GM12878 (cell line): ENCODE measurements at regions not wholly inside any gene's neighbourhood (a gene's known extent, or its start where the extent isn't known, plus 50 kb on each side); places are given as distances from the start of the nearest gene placed in this dataset.

ENCODE experiments used
- ATAC-seq: fragments of 200-7000 bp; cut with Tn5 transposase; 3 replicates; pipeline ENCODE4 v1.9.1; 2020; ENCODE audit warnings: mild to moderate bottlenecking, moderate library complexity
- BruUV-seq: library from RNA; stranded (reverse); fragments of 400-500 nt; replicated peaks from 2 replicates; lab custom pipeline; 2021; lab: Mats Ljungman, UMichigan
- CTCF ChIA-PET: fragments of 300-600 bp; sonication (Branson Sonifier 250); formaldehyde crosslinking; extraction: SDS; loops from one replicate; lab custom pipeline; 2021; ENCODE audit warnings: inconsistent platforms; lab: Yijun Ruan, JAX
- POLR2A ChIA-PET: fragments of 350-600 bp; formaldehyde crosslinking; extraction: SDS; loops from one replicate; lab custom pipeline; 2021; ENCODE audit warnings: inconsistent platforms; lab: Charles Lee
- RAD21 ChIA-PET: fragments of 300-600 bp; sonication (Branson Sonifier 250); formaldehyde crosslinking; loops from one replicate; lab custom pipeline; 2023; ENCODE audit warnings: antibody characterized with exemption; ENCODE audit not compliant: unreplicated experiment; lab: Charles Lee
- SMC1A ChIA-PET: fragments of 300-600 bp; sonication (Branson Sonifier 250); formaldehyde crosslinking; loops from one replicate; lab custom pipeline; 2023; ENCODE audit not compliant: unreplicated experiment, uncharacterized antibody; lab: Charles Lee
- DNase-seq: peaks from one replicate; pipeline ENCODE4 v3.0.0-alpha.2; 2011; ENCODE audit warnings: low read depth, low spot score
- FAIRE-seq: peaks from 3 replicates; lab custom pipeline; 2011; peaks lifted over from hg19 to GRCh38; lab: Jason Lieb, UNC
- H2AFZ ChIP-seq: 2 replicates; pipeline ENCODE4 v1.6.0; 2011; ENCODE audit warnings: low read depth, low read length, control low read depth; ENCODE audit not compliant: control insufficient read depth
- H3K27ac ChIP-seq: 2 replicates; pipeline ENCODE4 v1.5.1; 2011; ENCODE audit warnings: control low read depth; ENCODE audit not compliant: control insufficient read depth, insufficient read depth
- H3K27me3 ChIP-seq, 2 experiments: replicated peaks in 1 of 2; 2 replicates each; pipeline versions ENCODE4 v1.6.0 to v1.6.1; 2011; ENCODE audit warnings: low read length in 1 of 2; ENCODE audit not compliant: control insufficient read depth in 2 of 2, insufficient read depth in 2 of 2
- H3K36me3 ChIP-seq, 2 experiments: 2 replicates each; pipeline ENCODE4 v1.5.1; 2011; ENCODE audit warnings: low read length in 1 of 2; ENCODE audit not compliant: control insufficient read depth in 2 of 2, insufficient read depth in 2 of 2
- H3K4me1 ChIP-seq: 2 replicates; pipeline ENCODE4 v1.6.1; 2011; ENCODE audit warnings: mild to moderate bottlenecking, low read length, moderate library complexity, mixed read lengths; ENCODE audit not compliant: control insufficient read depth, insufficient read depth
- H3K4me2 ChIP-seq: 2 replicates; pipeline ENCODE4 v1.6.0; 2011; ENCODE audit warnings: control low read depth; ENCODE audit not compliant: control insufficient read depth, insufficient read depth
- H3K4me3 ChIP-seq: fragments of 200-600 bp; sonication (generic); 2 replicates; pipeline ENCODE4 v1.5.1; 2016
- H3K79me2 ChIP-seq: 2 replicates; pipeline ENCODE4 v1.6.0; 2011; ENCODE audit warnings: low read length; ENCODE audit not compliant: control insufficient read depth, insufficient read depth
- H3K9ac ChIP-seq: 2 replicates; pipeline ENCODE4 v1.8.0; 2011; ENCODE audit warnings: low read length, control low read depth, mixed read lengths; ENCODE audit not compliant: control insufficient read depth, insufficient read depth
- H3K9me3 ChIP-seq: replicated peaks from 3 replicates; pipeline ENCODE4 v1.5.1; 2011; ENCODE audit warnings: mild to moderate bottlenecking, low read length; ENCODE audit not compliant: control insufficient read depth, insufficient read depth
- H4K20me1 ChIP-seq: 2 replicates; pipeline ENCODE4 v1.6.0; 2011; ENCODE audit not compliant: control insufficient read depth, insufficient read depth
- BMI1 ChIP-seq: fragments of 450-650 bp; IDR thresholded peaks from 2 replicates; pipeline ENCODE4 v1.6.1; 2016; ENCODE audit warnings: mild to moderate bottlenecking, moderate library complexity, borderline replicate concordance
- CHD2 ChIP-seq: IDR thresholded peaks from 2 replicates; pipeline ENCODE4 v1.6.1; 2011; ENCODE audit warnings: low read depth, low read length, improper control_type of control experiment, borderline replicate concordance
- E2F4 ChIP-seq: IDR thresholded peaks from 2 replicates; pipeline ENCODE4 v1.6.1; 2012; ENCODE audit warnings: low read depth, low read length, improper control_type of control experiment
- EP300 ChIP-seq, 2 experiments: fragments of 150-350 bp in 1 of 2; IDR thresholded peaks; 2 replicates each; pipeline ENCODE4 v1.6.1; 2011 to 2012; ENCODE audit warnings: low read depth in 2 of 2, low read length in 2 of 2, borderline replicate concordance in 1 of 2, improper control_type of control experiment in 1 of 2, inconsistent platforms in 1 of 2; ENCODE audit not compliant: control insufficient read depth in 1 of 2
- NFYB ChIP-seq: IDR thresholded peaks from 2 replicates; pipeline ENCODE4 v1.6.1; 2011; ENCODE audit warnings: low read depth, mild to moderate bottlenecking, low read length, improper control_type of control experiment, moderate library complexity; ENCODE audit not compliant: insufficient read depth
- NR2C1 ChIP-seq: fragments of 450-650 bp; IDR thresholded peaks from 2 replicates; pipeline ENCODE4 v1.6.1; 2017; ENCODE audit warnings: antibody characterized with exemption, mild to moderate bottlenecking, moderate library complexity
- REST ChIP-seq: IDR thresholded peaks from 2 replicates; pipeline ENCODE4 v1.6.1; 2012; ENCODE audit warnings: mild to moderate bottlenecking, low read depth, low read length
- RFX5 ChIP-seq: IDR thresholded peaks from 2 replicates; pipeline ENCODE4 v1.6.1; 2011; ENCODE audit warnings: low read depth, low read length, improper control_type of control experiment
- TARDBP ChIP-seq: IDR thresholded peaks from 2 replicates; pipeline ENCODE4 v1.6.1; 2016; ENCODE audit warnings: borderline replicate concordance
- ZSCAN29 ChIP-seq: fragments of 450-650 bp; IDR thresholded peaks from 2 replicates; pipeline ENCODE4 v1.6.1; 2017; ENCODE audit warnings: mild to moderate bottlenecking, moderate library complexity
- in situ Hi-C: fragments of 300-500 bp; cut with MboI; formaldehyde crosslinking; loops from 9 replicates; pipeline ENCODE4 v1.14.3; 2018; ENCODE audit warnings: mixed read lengths
- intact Hi-C: fragments of 100-400 bp; cut with micrococcal nuclease; formaldehyde crosslinking; loops from one replicate; pipeline ENCODE4 v1.14.2; 2022; ENCODE audit not compliant: unreplicated experiment
- TF ChIP-seq, protein P1 (sequence below): IDR thresholded peaks from 2 replicates; pipeline ENCODE4 v1.6.1; 2011; ENCODE audit warnings: low read depth, mild to moderate bottlenecking, low read length, moderate library complexity, borderline replicate concordance; ENCODE audit errors: extremely low read depth
- TF ChIP-seq, protein P2 (sequence below): fragments of 450-650 bp; IDR thresholded peaks from 2 replicates; pipeline ENCODE4 v1.6.1; 2017; ENCODE audit warnings: borderline replicate concordance
- TF ChIP-seq, protein P3 (sequence below): IDR thresholded peaks from 2 replicates; pipeline ENCODE4 v1.6.1; 2012; ENCODE audit warnings: low read depth, low read length, improper control_type of control experiment

- TF ChIP-seq E2F4 (no peak), NR2C1 (no peak), ZSCAN29 (no peak), TARDBP (no peak), CHD2 (no peak), REST (no peak), NFYB (no peak)
- TF ChIP-seq, protein P1, sequence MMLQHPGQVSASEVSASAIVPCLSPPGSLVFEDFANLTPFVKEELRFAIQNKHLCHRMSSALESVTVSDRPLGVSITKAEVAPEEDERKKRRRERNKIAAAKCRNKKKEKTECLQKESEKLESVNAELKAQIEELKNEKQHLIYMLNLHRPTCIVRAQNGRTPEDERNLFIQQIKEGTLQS, result no peak
Observed at GRCh38 chr5:169521366-169521983, 62.1 kb upstream of the SPDL1 start (continued).

DNA sequence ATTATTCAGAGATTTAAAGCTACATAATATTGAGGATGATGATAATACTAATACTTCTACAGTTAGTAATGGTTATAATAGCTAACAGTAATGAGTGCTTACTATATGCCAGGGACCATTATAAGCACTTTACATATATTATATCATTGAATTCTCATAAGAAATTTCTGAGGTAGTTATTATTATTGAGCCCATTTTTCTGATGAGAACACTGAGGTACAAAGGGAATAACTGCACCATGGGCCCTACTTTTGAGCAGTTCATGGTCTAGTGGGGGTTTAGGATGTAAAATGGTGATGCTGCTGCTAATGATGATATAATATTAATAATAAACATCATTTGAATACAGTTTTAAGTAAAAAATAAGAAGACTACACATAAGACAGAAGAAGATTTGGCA, 64.2 kb upstream of the SPDL1 start:
- DNase-seq, result no peak
- Histone ChIP-seq H2AFZ (no peak overlapping the region), H3K27me3 (no peaks in the 10 kb centered on the region; a peak in 1 of 4 replicates), H3K4me1 (no peaks in the 10 kb centered on the region), H3K4me3 (no peak overlapping the region), H3K9ac (no peak overlapping the region), H4K20me1 (no peaks in the 10 kb centered on the region), H3K27ac (no peak overlapping the region), H3K9me3 (no peaks in the 10 kb centered on the region), H3K4me2 (no peak overlapping the region), H3K36me3 (no peaks in the 10 kb centered on the region), H3K79me2 (no peaks in the 10 kb centered on the region)
- SMC1A ChIA-PET, result no interaction called here
- no TSS peak for BruUV-seq
- no peak for ATAC-seq
- RAD21 ChIA-PET, result no interaction called here
- no peak for FAIRE-seq
- CTCF ChIA-PET, result no interaction called here
- intact Hi-C loops, result no loop called here
- in situ Hi-C loops, result no loop called here
- POLR2A ChIA-PET, result no interaction called here
- no peak for TF ChIP-seq EP300 (IDR thresholded peaks at IDR 0.05; ENCODE audit: borderline replicate concordance in 1 of 2, control insufficient read depth in 1 of 2, low read depth in 2 of 2, low read length in 2 of 2)
- TF ChIP-seq BMI1, result no peak
- TF ChIP-seq, protein P2, sequence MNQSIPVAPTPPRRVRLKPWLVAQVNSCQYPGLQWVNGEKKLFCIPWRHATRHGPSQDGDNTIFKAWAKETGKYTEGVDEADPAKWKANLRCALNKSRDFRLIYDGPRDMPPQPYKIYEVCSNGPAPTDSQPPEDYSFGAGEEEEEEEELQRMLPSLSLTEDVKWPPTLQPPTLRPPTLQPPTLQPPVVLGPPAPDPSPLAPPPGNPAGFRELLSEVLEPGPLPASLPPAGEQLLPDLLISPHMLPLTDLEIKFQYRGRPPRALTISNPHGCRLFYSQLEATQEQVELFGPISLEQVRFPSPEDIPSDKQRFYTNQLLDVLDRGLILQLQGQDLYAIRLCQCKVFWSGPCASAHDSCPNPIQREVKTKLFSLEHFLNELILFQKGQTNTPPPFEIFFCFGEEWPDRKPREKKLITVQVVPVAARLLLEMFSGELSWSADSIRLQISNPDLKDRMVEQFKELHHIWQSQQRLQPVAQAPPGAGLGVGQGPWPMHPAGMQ, result no peak
- TF ChIP-seq, protein P3, sequence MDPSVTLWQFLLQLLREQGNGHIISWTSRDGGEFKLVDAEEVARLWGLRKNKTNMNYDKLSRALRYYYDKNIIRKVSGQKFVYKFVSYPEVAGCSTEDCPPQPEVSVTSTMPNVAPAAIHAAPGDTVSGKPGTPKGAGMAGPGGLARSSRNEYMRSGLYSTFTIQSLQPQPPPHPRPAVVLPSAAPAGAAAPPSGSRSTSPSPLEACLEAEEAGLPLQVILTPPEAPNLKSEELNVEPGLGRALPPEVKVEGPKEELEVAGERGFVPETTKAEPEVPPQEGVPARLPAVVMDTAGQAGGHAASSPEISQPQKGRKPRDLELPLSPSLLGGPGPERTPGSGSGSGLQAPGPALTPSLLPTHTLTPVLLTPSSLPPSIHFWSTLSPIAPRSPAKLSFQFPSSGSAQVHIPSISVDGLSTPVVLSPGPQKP, result no peak
- no peak for TF ChIP-seq RFX5
